BJ (cell line): ENCODE measurements at regions not wholly inside any gene's neighbourhood (a gene's known extent, or its start where the extent isn't known, plus 50 kb on each side); places are given as distances from the start of the nearest gene placed in this dataset.

Source experiments
- CTCF ChIA-PET: fragments of 350-600 bp; formaldehyde crosslinking; extraction: SDS; loops from one replicate; lab custom pipeline; 2021; ENCODE audit warnings: antibody characterized with exemption, inconsistent platforms; lab: Yijun Ruan, JAX
- POLR2A ChIA-PET: fragments of 300-600 bp; sonication (Branson Sonifier 250); formaldehyde crosslinking; extraction: SDS; loops from one replicate; lab custom pipeline; 2021; ENCODE audit warnings: antibody characterized with exemption; lab: Charles Lee
- DNase-seq: peaks from one replicate; pipeline ENCODE4 v3.0.0-alpha.2; 2011; ENCODE audit warnings: low read depth
- H3K27me3 ChIP-seq: 2 replicates; pipeline ENCODE4 v1.6.0; 2011; ENCODE audit warnings: low read length; ENCODE audit not compliant: control insufficient read depth, insufficient read depth
- H3K36me3 ChIP-seq: 2 replicates; pipeline ENCODE4 v1.5.1; 2011; ENCODE audit warnings: low read length; ENCODE audit not compliant: control insufficient read depth, insufficient read depth
- H3K4me3 ChIP-seq: 2 replicates; pipeline ENCODE4 v1.5.1; 2011; ENCODE audit warnings: low read depth, mild to moderate bottlenecking, control low read depth, low read length
- CTCF ChIP-seq: IDR thresholded peaks from 2 replicates; pipeline ENCODE4 v1.5.1; 2011; ENCODE audit warnings: low read depth, mild to moderate bottlenecking, control low read depth, inconsistent platforms, low read length, moderate library complexity; ENCODE audit not compliant: insufficient read depth

DNA sequence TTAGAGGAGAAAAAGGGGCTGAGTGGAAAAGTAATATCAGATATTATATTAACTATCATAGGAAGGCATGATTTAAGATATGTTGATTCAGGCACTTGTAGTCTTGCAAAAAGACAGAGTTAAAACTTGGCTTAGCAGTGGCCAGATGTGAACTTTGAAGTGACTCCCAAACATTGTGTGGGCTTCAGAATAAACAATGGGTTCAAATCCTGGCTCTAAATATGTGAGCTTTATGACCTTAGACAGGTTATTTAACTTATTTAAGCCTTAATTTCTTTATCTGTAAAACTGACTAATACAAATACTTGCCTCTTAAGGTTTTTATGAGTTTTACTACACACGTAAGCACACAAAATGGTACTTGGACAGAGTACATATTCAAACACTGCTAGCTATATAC lies 85.9 kb downstream of the TNFSF18 start:
- no peaks in the 10 kb centered on the region for H3K36me3 ChIP-seq
- no peak overlapping the region for H3K4me3 ChIP-seq
- POLR2A ChIA-PET = no interaction called here
- no peak for TF ChIP-seq CTCF
- no peaks in the 10 kb centered on the region for H3K27me3 ChIP-seq
- DNase-seq = no peak
- CTCF ChIA-PET = interaction anchor here (0.8 kb wide), 1 partner anchor 139 kb away, joined by 3 read pairs; no protein-coding TSS in a partner anchor

DNA sequence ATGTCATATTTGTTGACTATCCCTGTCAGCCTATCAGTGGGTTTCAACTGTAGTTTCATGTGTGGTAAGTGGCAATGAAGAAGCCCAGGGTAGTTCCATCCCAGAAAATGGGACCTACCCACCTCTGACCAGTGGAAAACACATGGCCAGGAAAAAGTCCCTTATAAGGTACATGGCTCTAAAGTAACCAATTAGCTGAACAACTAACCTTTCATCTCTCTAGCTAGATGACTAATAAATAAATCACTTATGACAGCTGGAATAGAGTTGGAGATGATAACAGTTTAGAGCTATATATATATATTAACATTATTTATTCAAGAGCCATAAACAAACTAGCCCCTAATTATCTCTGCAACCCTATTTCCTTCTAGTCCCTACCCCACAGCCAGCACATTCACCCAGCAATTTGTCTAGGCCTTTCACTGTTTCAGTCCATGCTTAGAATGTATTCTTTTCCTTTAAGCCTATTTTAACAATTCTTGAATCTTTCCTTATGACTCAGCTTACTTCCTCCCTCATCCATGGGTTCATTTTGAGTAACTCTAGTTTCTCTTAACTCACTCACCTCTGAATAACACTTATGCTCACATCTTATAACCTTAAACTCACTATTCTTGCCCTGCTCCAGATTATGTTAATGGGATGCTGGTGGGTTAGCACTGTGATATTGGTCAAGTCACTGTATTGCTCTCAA lies 83.7 kb downstream of the TNFSF18 start:
- DNase-seq = no peak

DNA sequence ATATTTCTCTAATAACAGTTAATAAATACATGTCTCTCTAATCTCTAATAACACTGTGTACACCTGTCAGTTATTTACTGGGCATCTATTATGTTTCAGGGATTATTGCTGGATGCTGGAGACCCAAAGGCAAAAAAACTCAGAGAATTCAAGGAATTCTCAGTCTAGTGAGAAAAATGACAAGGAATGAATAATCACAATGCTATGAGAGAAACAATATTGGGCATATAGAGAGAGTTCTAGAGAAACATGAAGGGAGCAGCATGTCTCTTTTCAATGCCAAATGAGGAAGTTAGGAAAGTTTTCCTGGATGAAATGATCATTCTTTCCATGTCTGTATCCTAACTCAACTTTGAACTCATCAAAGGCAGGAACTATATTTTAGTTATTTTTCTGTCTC lies 82.8 kb downstream of the TNFSF18 start:
- Histone ChIP-seq H3K36me3 (no peaks in the 10 kb centered on the region), H3K27me3 (no peaks in the 10 kb centered on the region), H3K4me3 (no peak overlapping the region)
- ChIA-PET POLR2A (no interaction called here), CTCF (no interaction called here)
- no peak for TF ChIP-seq CTCF
- no peak for DNase-seq

More for the DNA sequence above, 83.7 kb downstream of the TNFSF18 start:
- POLR2A ChIA-PET = interaction anchor here (0.5 kb wide), 1 partner anchor 18 kb away, joined by 9 read pairs; no protein-coding TSS in a partner anchor
- no peaks in the 10 kb centered on the region for H3K27me3 ChIP-seq
- H3K4me3 ChIP-seq = no peak overlapping the region
- TF ChIP-seq CTCF = no peak
- no peaks in the 10 kb centered on the region for H3K36me3 ChIP-seq
- CTCF ChIA-PET = interaction anchor here (0.6 to 1.4 kb wide), 2 partner anchors 27 to 193 kb away, joined by 3 to 4 read pairs; no protein-coding TSS in a partner anchor

DNA sequence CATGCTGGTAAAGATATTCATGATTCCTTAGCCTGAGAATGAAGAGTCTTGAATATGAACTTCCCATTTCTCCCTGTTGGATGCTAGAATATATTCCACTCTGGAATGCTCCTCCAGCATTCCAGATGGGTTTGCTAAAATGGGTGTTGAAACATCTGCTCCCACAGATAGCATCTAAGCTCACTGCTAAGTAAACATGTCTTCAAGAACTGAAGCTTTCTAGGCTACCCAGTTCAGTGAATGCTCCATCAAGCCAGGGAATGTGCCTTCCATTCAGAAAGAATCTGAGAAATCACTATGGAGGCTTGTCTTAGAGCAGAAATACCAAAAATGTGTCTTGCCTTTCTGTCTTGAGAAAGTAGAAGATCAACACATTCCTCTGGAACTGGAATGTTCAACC lies 81.1 kb downstream of the TNFSF18 start:
- ChIA-PET CTCF (interaction anchor here (1.2 to 2.7 kb wide), 4 partner anchors 14 to 233 kb away, joined by 3 to 8 read pairs (median 4); no protein-coding TSS in a partner anchor), POLR2A (interaction anchor here (0.6 to 1.3 kb wide), 4 partner anchors 14 to 60 kb away, joined by 3 to 7 read pairs (median 4); no protein-coding TSS in a partner anchor)

More for the DNA sequence above, 81.1 kb downstream of the TNFSF18 start:
- H3K36me3 ChIP-seq = no peaks in the 10 kb centered on the region
- no peak overlapping the region for H3K4me3 ChIP-seq
- 0 out of 2 replicates have a peak, but pooled peaks have one; percentile 6 for TF ChIP-seq CTCF
- no peaks in the 10 kb centered on the region for H3K27me3 ChIP-seq
- DNase-seq = peak; percentile 95
